ENCODE measurements at regions not wholly inside any gene's neighbourhood (a gene's known extent, or its start where the extent isn't known, plus 50 kb on each side); places are given as distances from the start of the nearest gene placed in this dataset.
A peak's percentile ranks its signal among the peaks of the same experiment; 100 is the strongest.
"Not testable (repeated sequence)": the region's sequence is repeated elsewhere in the genome, so short reads cannot be mapped to it uniquely, and the experiment has no call there.

GRCh38 chr4:38314663-38315062 is 349.3 kb upstream of the KLF3 start:
- DNase-seq: no peak

GRCh38 chr4:38315286-38315685 is 348.7 kb upstream of the KLF3 start:
- no peak for DNase-seq

- DNase-seq: no peak
Observed at GRCh38 chr4:38316045-38316444, 348.0 kb upstream of the KLF3 start.

GRCh38 chr4:38317041-38317674 is 346.8 kb upstream of the KLF3 start:
- no peak for DNase-seq

- peak; percentile 91 for DNase-seq
Observed at GRCh38 chr4:38318737-38319455, 345.1 kb upstream of the KLF3 start.

GRCh38 chr4:38319456-38320342 is 344.3 kb upstream of the KLF3 start:
- peak; percentile 95 for DNase-seq

GRCh38 chr4:38320343-38320695 is 343.7 kb upstream of the KLF3 start:
- no peak for DNase-seq

GRCh38 chr4:38320833-38321232 is 343.2 kb upstream of the KLF3 start:
- DNase-seq: no peak

- DNase-seq: no peak
Observed at GRCh38 chr4:38322714-38323113, 341.3 kb upstream of the KLF3 start.

GRCh38 chr4:38323141-38323641 is 340.8 kb upstream of the KLF3 start:
- peak; percentile 53 for DNase-seq

- no peak for DNase-seq
Observed at GRCh38 chr4:38324861-38325628, 339.0 kb upstream of the KLF3 start.

GRCh38 chr4:38325629-38325913 is 338.4 kb upstream of the KLF3 start:
- no peak for DNase-seq

GRCh38 chr4:38326499-38326898 is 337.5 kb upstream of the KLF3 start:
- DNase-seq: no peak

- no peak for DNase-seq
Observed at GRCh38 chr4:38327174-38327573, 336.8 kb upstream of the KLF3 start.

- DNase-seq: no peak
Observed at GRCh38 chr4:38328989-38329729, 334.8 kb upstream of the KLF3 start.

- no peak for DNase-seq
Observed at GRCh38 chr4:38330321-38330720, 333.7 kb upstream of the KLF3 start.

- DNase-seq: no peak
Observed at GRCh38 chr4:38330936-38331335, 333.1 kb upstream of the KLF3 start.

- no peak for DNase-seq
Observed at GRCh38 chr4:38332699-38333098, 331.3 kb upstream of the KLF3 start.

GRCh38 chr4:38333219-38333618 is 330.8 kb upstream of the KLF3 start:
- peak; percentile 63 for DNase-seq

- no peak for DNase-seq
Observed at GRCh38 chr4:38334791-38335190, 329.2 kb upstream of the KLF3 start.

- not testable (repeated sequence) for DNase-seq
Observed at GRCh38 chr4:38338939-38339338, 325.1 kb upstream of the KLF3 start.

GRCh38 chr4:38343608-38344007 is 320.4 kb upstream of the KLF3 start:
- DNase-seq: no peak

Data from activated CD4-positive, alpha-beta T cell treated with anti-CD3 and anti-CD28 coated beads, Interleukin-10, Interleukin-2, amounts not matched to agents 100 ng/mL and 50 ng/mL, durations not matched to agents 16 hours and 8 hours (primary cell).